SK-N-SH treated with all-trans-retinoic acid at 6 μM for 48 hours (cell line): ENCODE measurements at regions not wholly inside any gene's neighbourhood (a gene's known extent, or its start where the extent isn't known, plus 50 kb on each side); places are given as distances from the start of the nearest gene placed in this dataset.

Experiments used
- ATAC-seq: fragments of 200-7000 bp; cut with Tn5 transposase; 3 replicates; pipeline ENCODE4 v1.9.1; 2020; ENCODE audit warnings: mild to moderate bottlenecking, moderate library complexity
- ARNTL ChIP-seq: fragments of 450-650 bp; formaldehyde crosslinking; IDR thresholded peaks from 2 replicates; pipeline ENCODE4 v1.5.0; 2020; ENCODE audit warnings: low read depth, mild to moderate bottlenecking, moderate library complexity, borderline replicate concordance
- BACH2 ChIP-seq: fragments of 250-450 bp; sonication (Bioruptor Pico); IDR thresholded peaks from 2 replicates; pipeline ENCODE4 v1.9.0; 2021; ENCODE audit warnings: mild to moderate bottlenecking, borderline replicate concordance
- CSDC2 ChIP-seq: fragments of 250-450 bp; sonication (Bioruptor Pico); IDR thresholded peaks from 2 replicates; pipeline ENCODE4 v1.5.0; 2020; ENCODE audit warnings: mild to moderate bottlenecking, moderate library complexity
- CSRNP3 ChIP-seq: fragments of 250-450 bp; sonication (Bioruptor Pico); IDR thresholded peaks from 2 replicates; pipeline ENCODE4 v1.5.1; 2021; ENCODE audit warnings: mild to moderate bottlenecking, moderate library complexity
- ISL1 ChIP-seq: fragments of 250-450 bp; sonication (Bioruptor Pico); IDR thresholded peaks from 2 replicates; pipeline ENCODE4 v2.1.2; 2022; ENCODE audit warnings: mild to moderate bottlenecking, moderate library complexity
- PATZ1 ChIP-seq: fragments of 250-450 bp; sonication (Bioruptor Pico); IDR thresholded peaks from 2 replicates; pipeline ENCODE4 v1.8.0; 2020; ENCODE audit warnings: mild to moderate bottlenecking, moderate library complexity, borderline replicate concordance
- PPARA ChIP-seq: fragments of 250-450 bp; sonication (Bioruptor Pico); IDR thresholded peaks from 2 replicates; pipeline ENCODE4 v1.5.0; 2020; ENCODE audit warnings: mild to moderate bottlenecking, borderline replicate concordance
- RARB ChIP-seq: fragments of 250-450 bp; sonication (Bioruptor Pico); IDR thresholded peaks from 2 replicates; pipeline ENCODE4 v1.8.0; 2021; ENCODE audit warnings: mild to moderate bottlenecking, moderate library complexity
- SNAI2 ChIP-seq: fragments of 250-450 bp; sonication (Bioruptor Pico); IDR thresholded peaks from 2 replicates; pipeline ENCODE4 v1.5.0; 2020; ENCODE audit warnings: mild to moderate bottlenecking, moderate library complexity
- TCF4 ChIP-seq: fragments of 250-450 bp; sonication (Bioruptor Pico); IDR thresholded peaks from 2 replicates; pipeline ENCODE4 v1.8.0; 2021; ENCODE audit warnings: mild to moderate bottlenecking, moderate library complexity, borderline replicate concordance
- TOX ChIP-seq: fragments of 250-450 bp; sonication (Bioruptor Pico); IDR thresholded peaks from 2 replicates; pipeline ENCODE4 v1.8.0; 2021; ENCODE audit warnings: mild to moderate bottlenecking, moderate library complexity, borderline replicate concordance
- TSHZ2 ChIP-seq: fragments of 250-450 bp; sonication (Bioruptor Pico); IDR thresholded peaks from 2 replicates; pipeline ENCODE4 v1.5.0; 2020; ENCODE audit warnings: mild to moderate bottlenecking, moderate library complexity
- ZC3H10 ChIP-seq: fragments of 250-450 bp; sonication (Bioruptor Pico); IDR thresholded peaks from 2 replicates; pipeline ENCODE4 v1.5.1; 2021; ENCODE audit warnings: mild to moderate bottlenecking, moderate library complexity
- ZFP3 ChIP-seq: fragments of 250-450 bp; sonication (Bioruptor Pico); IDR thresholded peaks from 2 replicates; pipeline ENCODE4 v1.5.0; 2020; ENCODE audit warnings: mild to moderate bottlenecking, moderate library complexity
- ZFP30 ChIP-seq: fragments of 450-650 bp; formaldehyde crosslinking; IDR thresholded peaks from 2 replicates; pipeline ENCODE4 v1.5.0; 2022; ENCODE audit warnings: mild to moderate bottlenecking, moderate library complexity
- ZNF565 ChIP-seq: fragments of 450-650 bp; formaldehyde crosslinking; conservative IDR thresholded peaks from 2 replicates; pipeline ENCODE4 v1.5.0; 2020; ENCODE audit warnings: low read depth, mild to moderate bottlenecking, moderate library complexity
- ZNF70 ChIP-seq: fragments of 450-650 bp; formaldehyde crosslinking; IDR thresholded peaks from 2 replicates; pipeline ENCODE4 v1.5.0; 2020; ENCODE audit warnings: mild to moderate bottlenecking, moderate library complexity
- ZNF8 ChIP-seq: fragments of 450-650 bp; formaldehyde crosslinking; IDR thresholded peaks from 2 replicates; pipeline ENCODE4 v1.5.0; 2020; ENCODE audit warnings: mild to moderate bottlenecking, moderate library complexity
- TF ChIP-seq, protein P1 (sequence below): fragments of 250-450 bp; sonication (Bioruptor Pico); IDR thresholded peaks from 2 replicates; pipeline ENCODE4 v1.5.1; 2020; ENCODE audit warnings: low read depth, mild to moderate bottlenecking, moderate library complexity
- TF ChIP-seq, protein P2 (sequence below): fragments of 250-450 bp; sonication (Bioruptor Pico); IDR thresholded peaks from 2 replicates; pipeline ENCODE4 v1.8.0; 2021; ENCODE audit warnings: low read depth, mild to moderate bottlenecking, moderate library complexity, borderline replicate concordance

DNA sequence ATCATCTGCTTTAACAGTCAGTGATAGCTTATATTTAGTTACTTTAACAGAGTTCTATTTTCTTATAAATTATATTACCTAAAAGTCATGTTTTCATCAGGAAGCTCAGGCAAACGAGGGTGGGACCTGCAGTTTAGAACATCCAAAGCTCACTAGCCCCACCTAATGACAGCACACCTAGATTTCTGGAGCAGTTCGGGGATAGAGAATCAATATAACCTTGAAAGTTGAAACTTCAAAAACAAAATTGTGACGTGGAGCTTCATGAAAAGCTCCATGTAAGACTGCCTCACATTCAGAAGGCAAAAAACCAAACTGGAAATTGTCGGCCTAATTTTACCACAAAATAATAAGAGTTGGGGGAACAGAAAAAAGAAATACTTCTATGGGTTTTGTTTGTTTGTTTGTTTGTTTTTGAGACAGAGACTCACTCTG, 185.9 kb upstream of the CCDC150 start (continued):
- TF ChIP-seq TSHZ2 (CRISPR knock-in tag) (no peak), ISL1 (no peak)
- TF ChIP-seq, all 23 proteins: peak for 0

GRCh38 chr2:196454492-196454891, 185.0 kb upstream of the CCDC150 start:
- ATAC-seq = no peak
- TF ChIP-seq RARB (no peak), PPARA (CRISPR knock-in tag) (no peak), ZC3H10 (CRISPR knock-in tag) (no peak), CSRNP3 (no peak), TSHZ2 (CRISPR knock-in tag) (no peak), ZFP3 (no peak), PATZ1 (no peak), TOX (CRISPR knock-in tag) (no peak), ARNTL (no peak), ZFP30 (CRISPR knock-in tag) (no peak), TCF4 (no peak), ZNF70 (CRISPR knock-in tag) (no peak), BACH2 (CRISPR knock-in tag) (no peak), ZNF8 (CRISPR knock-in tag) (no peak), SNAI2 (CRISPR knock-in tag) (no peak), ZNF565 (CRISPR knock-in tag) (no peak), CSDC2 (CRISPR knock-in tag) (no peak)
- TF ChIP-seq, protein P1, sequence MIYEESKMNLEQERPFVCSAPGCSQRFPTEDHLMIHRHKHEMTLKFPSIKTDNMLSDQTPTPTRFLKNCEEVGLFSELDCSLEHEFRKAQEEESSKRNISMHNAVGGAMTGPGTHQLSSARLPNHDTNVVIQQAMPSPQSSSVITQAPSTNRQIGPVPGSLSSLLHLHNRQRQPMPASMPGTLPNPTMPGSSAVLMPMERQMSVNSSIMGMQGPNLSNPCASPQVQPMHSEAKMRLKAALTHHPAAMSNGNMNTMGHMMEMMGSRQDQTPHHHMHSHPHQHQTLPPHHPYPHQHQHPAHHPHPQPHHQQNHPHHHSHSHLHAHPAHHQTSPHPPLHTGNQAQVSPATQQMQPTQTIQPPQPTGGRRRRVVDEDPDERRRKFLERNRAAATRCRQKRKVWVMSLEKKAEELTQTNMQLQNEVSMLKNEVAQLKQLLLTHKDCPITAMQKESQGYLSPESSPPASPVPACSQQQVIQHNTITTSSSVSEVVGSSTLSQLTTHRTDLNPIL (CRISPR knock-in tag) = no peak
- TF ChIP-seq, protein P2, sequence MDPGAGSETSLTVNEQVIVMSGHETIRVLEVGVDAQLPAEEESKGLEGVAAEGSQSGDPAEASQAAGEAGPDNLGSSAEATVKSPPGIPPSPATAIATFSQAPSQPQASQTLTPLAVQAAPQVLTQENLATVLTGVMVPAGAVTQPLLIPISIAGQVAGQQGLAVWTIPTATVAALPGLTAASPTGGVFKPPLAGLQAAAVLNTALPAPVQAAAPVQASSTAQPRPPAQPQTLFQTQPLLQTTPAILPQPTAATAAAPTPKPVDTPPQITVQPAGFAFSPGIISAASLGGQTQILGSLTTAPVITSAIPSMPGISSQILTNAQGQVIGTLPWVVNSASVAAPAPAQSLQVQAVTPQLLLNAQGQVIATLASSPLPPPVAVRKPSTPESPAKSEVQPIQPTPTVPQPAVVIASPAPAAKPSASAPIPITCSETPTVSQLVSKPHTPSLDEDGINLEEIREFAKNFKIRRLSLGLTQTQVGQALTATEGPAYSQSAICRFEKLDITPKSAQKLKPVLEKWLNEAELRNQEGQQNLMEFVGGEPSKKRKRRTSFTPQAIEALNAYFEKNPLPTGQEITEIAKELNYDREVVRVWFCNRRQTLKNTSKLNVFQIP (CRISPR knock-in tag) = no peak
